Breast epithelium (tissue), 3 donors: ENCODE measurements at regions not wholly inside any gene's neighbourhood (a gene's known extent, or its start where the extent isn't known, plus 50 kb on each side); places are given as distances from the start of the nearest gene placed in this dataset.

Experiments used
- POLR2A ChIP-seq: fragments of 450-650 bp; IDR thresholded peaks from one replicate; pipeline ENCODE4 v1.6.1; 2016; ENCODE audit warnings: antibody characterized with exemption, mild to moderate bottlenecking, moderate library complexity
- POLR2AphosphoS5 ChIP-seq, 3 donors: sonication (generic); formaldehyde crosslinking; IDR thresholded peaks; one replicate each; pipeline ENCODE4 v1.6.1; 2017; ENCODE audit warnings: antibody characterized with exemption in 3 of 3
- TF ChIP-seq, protein P1 (sequence below), 3 donors: fragments of 450-650 bp; IDR thresholded peaks; one replicate each; pipeline ENCODE4 v1.5.1; 2016 to 2017; ENCODE audit warnings: antibody characterized with exemption in 3 of 3, mild to moderate bottlenecking in 3 of 3, moderate library complexity in 3 of 3

DNA sequence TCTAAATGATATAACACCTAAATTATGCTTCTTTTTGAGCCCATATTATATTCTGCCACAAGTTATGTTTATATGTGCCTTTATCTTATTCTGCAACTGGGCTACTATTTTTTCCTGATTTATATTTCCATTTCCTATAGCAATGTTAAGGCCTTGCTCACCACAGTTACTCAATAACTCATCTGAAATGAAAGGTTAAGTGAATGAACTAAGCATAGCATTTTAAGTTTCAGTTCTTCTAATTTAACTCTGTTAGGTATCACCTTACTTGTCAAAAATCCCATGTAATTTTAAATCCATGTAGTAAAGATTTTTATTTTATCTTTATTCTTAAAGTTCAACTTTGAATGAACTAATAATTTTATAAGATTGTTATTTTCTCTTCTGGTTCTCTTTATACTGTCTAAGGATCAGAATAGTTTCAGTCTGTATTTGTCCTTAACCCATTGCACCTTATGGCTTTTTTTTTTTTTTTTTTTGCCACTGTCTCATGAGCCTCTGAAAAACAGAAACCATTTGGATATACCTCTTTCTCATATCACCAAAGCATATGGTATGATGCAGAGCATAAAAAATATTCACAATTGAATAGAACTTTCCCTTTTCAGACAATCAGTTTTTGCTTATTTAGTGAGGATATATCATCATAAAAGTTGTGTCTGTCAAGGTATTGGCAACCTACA, 301.8 kb upstream of the ZWINT start:
- TF ChIP-seq POLR2A (no peak), POLR2AphosphoS5 (IDR thresholded peaks at IDR 0.05) (no peak)
- TF ChIP-seq, protein P1, sequence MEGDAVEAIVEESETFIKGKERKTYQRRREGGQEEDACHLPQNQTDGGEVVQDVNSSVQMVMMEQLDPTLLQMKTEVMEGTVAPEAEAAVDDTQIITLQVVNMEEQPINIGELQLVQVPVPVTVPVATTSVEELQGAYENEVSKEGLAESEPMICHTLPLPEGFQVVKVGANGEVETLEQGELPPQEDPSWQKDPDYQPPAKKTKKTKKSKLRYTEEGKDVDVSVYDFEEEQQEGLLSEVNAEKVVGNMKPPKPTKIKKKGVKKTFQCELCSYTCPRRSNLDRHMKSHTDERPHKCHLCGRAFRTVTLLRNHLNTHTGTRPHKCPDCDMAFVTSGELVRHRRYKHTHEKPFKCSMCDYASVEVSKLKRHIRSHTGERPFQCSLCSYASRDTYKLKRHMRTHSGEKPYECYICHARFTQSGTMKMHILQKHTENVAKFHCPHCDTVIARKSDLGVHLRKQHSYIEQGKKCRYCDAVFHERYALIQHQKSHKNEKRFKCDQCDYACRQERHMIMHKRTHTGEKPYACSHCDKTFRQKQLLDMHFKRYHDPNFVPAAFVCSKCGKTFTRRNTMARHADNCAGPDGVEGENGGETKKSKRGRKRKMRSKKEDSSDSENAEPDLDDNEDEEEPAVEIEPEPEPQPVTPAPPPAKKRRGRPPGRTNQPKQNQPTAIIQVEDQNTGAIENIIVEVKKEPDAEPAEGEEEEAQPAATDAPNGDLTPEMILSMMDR (IDR thresholded peaks at IDR 0.05) = no peak
